Activated CD8-positive, alpha-beta memory T cell treated with anti-CD3 and anti-CD28 coated beads for 24 hours (primary cell): ENCODE measurements at regions not wholly inside any gene's neighbourhood (a gene's known extent, or its start where the extent isn't known, plus 50 kb on each side); places are given as distances from the start of the nearest gene placed in this dataset.
"Not testable (repeated sequence)": the region's sequence is repeated elsewhere in the genome, so short reads cannot be mapped to it uniquely, and the experiment has no call there.

Experiments used
- DNase-seq: peaks from one replicate; pipeline ENCODE4 v3.0.0-alpha.2; 2020

GRCh38 chrX:148080593-148080992 lies 99.5 kb downstream of the FMR1NB start:
- DNase-seq: no peak

- no peak for DNase-seq
These were observed 103.5 kb downstream of the FMR1NB start for GRCh38 chrX:148084611-148085010.

- DNase-seq: no peak
These were observed 139.0 kb downstream of the FMR1NB start for GRCh38 chrX:148120151-148120550.

- DNase-seq: no peak
These were observed 140.0 kb downstream of the FMR1NB start for GRCh38 chrX:148120999-148121623.

- not testable (repeated sequence) for DNase-seq
These were observed 147.9 kb downstream of the FMR1NB start for GRCh38 chrX:148128872-148129505.

- DNase-seq: no peak
These were observed 152.1 kb downstream of the FMR1NB start for GRCh38 chrX:148133105-148133725.

GRCh38 chrX:148134578-148134977 lies 153.4 kb downstream of the FMR1NB start:
- no peak for DNase-seq

- no peak for DNase-seq
These were observed 154.6 kb downstream of the FMR1NB start for GRCh38 chrX:148135738-148136137.

- no peak for DNase-seq
These were observed 165.0 kb downstream of the FMR1NB start for GRCh38 chrX:148146121-148146520.

GRCh38 chrX:148156986-148157385 lies 175.8 kb downstream of the FMR1NB start:
- no peak for DNase-seq

GRCh38 chrX:148159796-148160195 lies 178.7 kb downstream of the FMR1NB start:
- DNase-seq: no peak

- no peak for DNase-seq
These were observed 180.6 kb downstream of the FMR1NB start for GRCh38 chrX:148161701-148162100.

- no peak for DNase-seq
These were observed 204.5 kb downstream of the FMR1NB start for GRCh38 chrX:148185631-148186030.

GRCh38 chrX:148192547-148192946 lies 211.4 kb downstream of the FMR1NB start:
- no peak for DNase-seq

GRCh38 chrX:148193759-148194158 lies 212.6 kb downstream of the FMR1NB start:
- DNase-seq: no peak

GRCh38 chrX:148203531-148203930 lies 222.4 kb downstream of the FMR1NB start:
- no peak for DNase-seq

- DNase-seq: no peak
These were observed 223.1 kb downstream of the FMR1NB start for GRCh38 chrX:148204195-148204594.

- DNase-seq: no peak
These were observed 233.6 kb downstream of the FMR1NB start for GRCh38 chrX:148214786-148215185.

GRCh38 chrX:148215726-148216125 lies 234.6 kb downstream of the FMR1NB start:
- no peak for DNase-seq

GRCh38 chrX:148223361-148223760 lies 242.2 kb downstream of the FMR1NB start:
- no peak for DNase-seq

GRCh38 chrX:148228521-148228920 lies 247.4 kb downstream of the FMR1NB start:
- no peak for DNase-seq

GRCh38 chrX:148229801-148230303 lies 248.7 kb downstream of the FMR1NB start:
- DNase-seq: no peak

- DNase-seq: no peak
These were observed 240.4 kb upstream of the AFF2 start for GRCh38 chrX:148259990-148260389.

GRCh38 chrX:148265829-148266228 lies 234.6 kb upstream of the AFF2 start:
- no peak for DNase-seq
